Right lobe of liver (tissue), 6 donors: ENCODE measurements at regions not wholly inside any gene's neighbourhood (a gene's known extent, or its start where the extent isn't known, plus 50 kb on each side); places are given as distances from the start of the nearest gene placed in this dataset.
A peak's percentile ranks its signal among the peaks of the same experiment; 100 is the strongest.

ENCODE experiments used
- ATAC-seq, 4 donors: fragments of 200-7000 bp; cut with Tn5 transposase; one replicate each; pipeline ENCODE4 v1.9.1; 2020; ENCODE audit warnings: mild to moderate bottlenecking in 4 of 4, moderate library complexity in 4 of 4
- DNase-seq, 3 donors: peaks; one replicate each; pipeline ENCODE4 v3.0.0-alpha.2; 2020
- H3K27ac ChIP-seq, 3 donors: fragments of 200-600 bp; one replicate each; pipeline ENCODE4 v1.8.0; 2022
- H3K27me3 ChIP-seq, 2 donors: fragments of 200-600 bp; one replicate each; pipeline ENCODE4 v1.8.0; 2022
- H3K36me3 ChIP-seq, 4 donors: fragments of 200-600 bp; sonication (generic) in 1 of 4; one replicate each; pipeline versions ENCODE4 v1.5.1 to v1.8.0; 2017 to 2022; ENCODE audit warnings: control low read depth in 1 of 4
- H3K4me1 ChIP-seq, 4 donors: fragments of 200-600 bp; sonication (generic) in 1 of 4; one replicate each; pipeline versions ENCODE4 v1.5.1 to v1.8.0; 2017 to 2022; ENCODE audit warnings: control low read depth in 1 of 4
- H3K4me3 ChIP-seq, 3 donors: fragments of 200-600 bp; one replicate each; pipeline ENCODE4 v1.8.0; 2022
- H3K9me3 ChIP-seq, 4 donors: fragments of 200-600 bp; sonication (generic) in 1 of 4; one replicate each; pipeline versions ENCODE4 v1.5.1 to v1.8.0; 2017 to 2022; ENCODE audit warnings: control low read depth in 1 of 4
- CTCF ChIP-seq, 4 donors: fragments of 200-600 bp in 3 of 4; fragments of 450-650 bp in 1 of 4; IDR thresholded peaks; one replicate each; pipeline versions ENCODE4 v1.5.1 to v1.8.0; 2016 to 2022; ENCODE audit warnings: antibody characterized with exemption in 4 of 4, mild to moderate bottlenecking in 2 of 4
- POLR2A ChIP-seq: fragments of 450-650 bp; IDR thresholded peaks from one replicate; pipeline ENCODE4 v1.6.1; 2017; ENCODE audit warnings: antibody characterized with exemption, mild to moderate bottlenecking
- WGBS: methylation state at CpG from one replicate; pipeline ENCODE4 v1.1.6; 2018; ENCODE audit warnings: low coverage, low lambda C conversion rate; ENCODE audit not compliant: insufficient coverage; ENCODE audit errors: missing lambda C conversion rate; 5-methylcytosine and 5-hydroxymethylcytosine counted together
- intact Hi-C, 2 donors: fragments of 100-400 bp; cut with DNase I; formaldehyde crosslinking; loops; one replicate each; pipeline versions ENCODE4 v1.11.2 to v1.14.1; 2022
- donor health status: DM: no; HTN: yes; CAD: no.
- donor health status: DM: no; HTN: no; CAD: no.
- donor health status: DM: no; HTN: no; CAD: no.
- donor health status: DM: no; HTN: yes; CAD: no.
- donor health status: DM: no; HTN: yes; CAD: no.

DNA sequence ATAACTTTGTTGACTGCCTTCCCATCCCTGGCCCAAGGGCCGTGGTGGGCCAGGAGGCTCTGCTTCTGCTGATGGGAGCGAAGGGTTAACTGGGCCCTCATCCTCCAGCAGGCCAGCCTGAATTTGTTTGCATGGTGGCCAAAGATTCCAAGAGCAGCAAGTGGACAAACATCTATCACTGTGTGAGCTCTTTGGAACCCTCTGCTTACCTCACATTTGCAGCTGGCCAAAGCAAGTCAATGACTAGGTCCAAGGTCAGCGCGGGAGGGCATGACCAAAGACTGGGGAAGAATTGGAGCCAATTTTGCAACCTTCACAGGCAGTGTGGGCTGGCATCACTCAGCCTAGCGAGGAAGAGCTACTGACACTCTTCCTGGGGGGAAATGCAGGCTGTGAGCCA lies 67.8 kb upstream of the ATP6AP2 start:
- peaks cover 0 to 8% (median 0%) of the 10 kb centered on the region in 4 donors for H3K4me1 ChIP-seq
- H3K36me3 ChIP-seq: no peaks in the 10 kb centered on the region
- 28% methylated on average over 3 of the region's 5 CpGs for WGBS
- peak; percentile 65 to 83 (median 78) for DNase-seq
- intact Hi-C loops: no loop called here
- peak overlapping the region in 1 of 3 donors; percentile 45 for H3K27ac ChIP-seq
- H3K4me3 ChIP-seq: no peak overlapping the region
- TF ChIP-seq CTCF (IDR thresholded peaks at IDR 0.05) (no peak), POLR2A (no peak)
- no peaks in the 10 kb centered on the region for H3K27me3 ChIP-seq
- ATAC-seq: peak; percentile 88 to 98 (median 90)
- H3K9me3 ChIP-seq: no peaks in the 10 kb centered on the region

GRCh38 chrX:40511258-40511657 lies 69.5 kb upstream of the ATP6AP2 start:
- no peak overlapping the region for H3K4me3 ChIP-seq
- intact Hi-C loops: no loop called here
- no peaks in the 10 kb centered on the region for H3K36me3 ChIP-seq
- 57% methylated on average over 6 of the region's 7 CpGs for WGBS
- TF ChIP-seq CTCF (IDR thresholded peaks at IDR 0.05): no peak
- TF ChIP-seq POLR2A: no peak
- H3K4me1 ChIP-seq: peaks cover 0 to 8% (median 0%) of the 10 kb centered on the region in 4 donors
- no peaks in the 10 kb centered on the region for H3K9me3 ChIP-seq
- peak in 3 of 4 donors; percentile 18 to 67 (median 63) for ATAC-seq
- no peak overlapping the region for H3K27ac ChIP-seq
- no peaks in the 10 kb centered on the region for H3K27me3 ChIP-seq
- DNase-seq: peak in 2 of 3 donors; percentile 66 to 74

- Histone ChIP-seq H3K9me3 (no peaks in the 10 kb centered on the region), H3K36me3 (no peaks in the 10 kb centered on the region), H3K4me3 (no peak overlapping the region), H3K27me3 (no peaks in the 10 kb centered on the region), H3K27ac (no peak overlapping the region), H3K4me1 (peaks cover 0 to 8% (median 0%) of the 10 kb centered on the region in 4 donors)
- DNase-seq (no peak), ATAC-seq (no peak)
- intact Hi-C loops: no loop called here
- WGBS: 49% methylated on average over 8 of the region's 8 CpGs
- TF ChIP-seq CTCF (IDR thresholded peaks at IDR 0.05) (no peak), POLR2A (no peak)
Measured at GRCh38 chrX:40508560-40508959, 72.2 kb upstream of the ATP6AP2 start.

GRCh38 chrX:40506201-40506985 lies 74.4 kb upstream of the ATP6AP2 start:
- no peak for DNase-seq
- no peak for ATAC-seq
- intact Hi-C loops: no loop called here
- 64% methylated on average over 4 of the region's 7 CpGs for WGBS
- no peaks in the 10 kb centered on the region for H3K9me3 ChIP-seq
- TF ChIP-seq POLR2A (no peak), CTCF (IDR thresholded peaks at IDR 0.05) (no peak)
- no peaks in the 10 kb centered on the region for H3K4me1 ChIP-seq
- H3K27ac ChIP-seq: no peak overlapping the region
- H3K4me3 ChIP-seq: no peak overlapping the region
- no peaks in the 10 kb centered on the region for H3K27me3 ChIP-seq
- H3K36me3 ChIP-seq: no peaks in the 10 kb centered on the region
